Gastroesophageal sphincter (tissue), 2 donors: ENCODE measurements at regions not wholly inside any gene's neighbourhood (a gene's known extent, or its start where the extent isn't known, plus 50 kb on each side); places are given as distances from the start of the nearest gene placed in this dataset.

Source experiments
- POLR2A ChIP-seq, 2 donors: fragments of 450-650 bp; IDR thresholded peaks; one replicate each; pipeline ENCODE4 v1.6.1; 2017; ENCODE audit warnings: antibody characterized with exemption in 2 of 2, mild to moderate bottlenecking in 2 of 2, moderate library complexity in 1 of 2
- POLR2AphosphoS5 ChIP-seq: sonication (generic); formaldehyde crosslinking; IDR thresholded peaks from one replicate; pipeline ENCODE4 v1.6.1; 2017; ENCODE audit warnings: antibody characterized with exemption

DNA sequence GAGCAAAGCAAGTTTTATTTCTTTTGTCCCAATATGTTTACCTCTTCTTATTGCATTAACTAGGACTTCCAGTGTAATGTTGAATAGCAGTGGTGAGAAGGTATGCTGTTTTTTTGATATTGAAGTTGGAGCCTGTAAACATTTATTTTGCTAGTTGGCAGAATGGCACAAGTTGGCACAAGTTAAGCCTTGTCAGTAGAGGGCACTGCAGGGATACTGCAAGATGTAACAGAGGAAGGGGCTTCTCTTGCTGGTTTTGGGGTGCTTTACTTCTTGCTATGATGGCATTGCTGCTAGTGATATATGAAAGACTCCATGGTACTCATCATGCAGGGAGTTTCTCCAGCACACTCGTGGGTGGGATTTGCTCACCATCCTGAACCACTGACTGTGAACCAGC lies 327.3 kb upstream of the ARX start:
- TF ChIP-seq POLR2AphosphoS5 (no peak), POLR2A (IDR thresholded peaks at IDR 0.05) (no peak)
